ENCODE measurements at regions not wholly inside any gene's neighbourhood (a gene's known extent, or its start where the extent isn't known, plus 50 kb on each side); places are given as distances from the start of the nearest gene placed in this dataset.

- TF ChIP-seq CTCF (IDR thresholded peaks at IDR 0.05; ENCODE audit: low read depth, low read length, poor library complexity, severe bottlenecking) (no peak), EZH2phosphoT487 (IDR thresholded peaks at IDR 0.05; ENCODE audit: borderline replicate concordance, low read length) (no peak)
Observed at GRCh38 chr13:66225072-66225471, 1005.1 kb downstream of the PCDH9 start.
